Stimulated activated CD8-positive, alpha-beta memory T cell treated with anti-CD3 and anti-CD28 coated beads, Interleukin-7, amount 100 ng/mL, for 4 hours (primary cell): ENCODE measurements at regions not wholly inside any gene's neighbourhood (a gene's known extent, or its start where the extent isn't known, plus 50 kb on each side); places are given as distances from the start of the nearest gene placed in this dataset.
"Not testable (repeated sequence)": the region's sequence is repeated elsewhere in the genome, so short reads cannot be mapped to it uniquely, and the experiment has no call there.

Experiments used
- DNase-seq, 2 donors: peaks; one replicate each; pipeline ENCODE4 v3.0.0-alpha.2; 2020; ENCODE audit warnings: low read depth in 2 of 2

GRCh38 chr5:135094339-135095051, 60.5 kb upstream of the PITX1 start:
- DNase-seq = no peak

- DNase-seq = not testable (repeated sequence)
Observed at GRCh38 chr5:135093483-135093882, 59.5 kb upstream of the PITX1 start.

- no peak for DNase-seq
Observed at GRCh38 chr5:135092476-135092875, 58.4 kb upstream of the PITX1 start.

- DNase-seq = no peak
Observed at GRCh38 chr5:135091286-135091685, 57.3 kb upstream of the PITX1 start.

GRCh38 chr5:135089912-135090311, 55.9 kb upstream of the PITX1 start:
- no peak for DNase-seq

- DNase-seq = no peak
Observed at GRCh38 chr5:135088911-135089310, 54.9 kb upstream of the PITX1 start.

- no peak for DNase-seq
Observed at GRCh38 chr5:135087950-135088349, 53.9 kb upstream of the PITX1 start.

GRCh38 chr5:135085936-135086725, 52.1 kb upstream of the PITX1 start:
- no peak for DNase-seq

GRCh38 chr5:135085133-135085935, 51.3 kb upstream of the PITX1 start:
- DNase-seq = no peak
